Loucy (cell line): ENCODE measurements at regions not wholly inside any gene's neighbourhood (a gene's known extent, or its start where the extent isn't known, plus 50 kb on each side); places are given as distances from the start of the nearest gene placed in this dataset.

Experiments used
- H2AFZ ChIP-seq: fragments of 200-600 bp; sonication (generic); 2 replicates; pipeline ENCODE4 v1.6.0; 2016; ENCODE audit warnings: antibody characterized with exemption, mild to moderate bottlenecking, low read length, moderate library complexity
- H3F3A ChIP-seq: fragments of 200-600 bp; 2 replicates; pipeline ENCODE4 v1.6.0; 2016; ENCODE audit warnings: antibody characterized with exemption, low read depth, mild to moderate bottlenecking
- H3K27me3 ChIP-seq: fragments of 200-600 bp; sonication (generic); 2 replicates; pipeline ENCODE4 v1.6.1; 2014; ENCODE audit warnings: low read length, mild to moderate bottlenecking; ENCODE audit not compliant: insufficient read depth, poor library complexity, severe bottlenecking
- H3K36me3 ChIP-seq: fragments of 200-600 bp; sonication (generic); 2 replicates; pipeline ENCODE4 v1.6.1; 2016; ENCODE audit warnings: low read length; ENCODE audit not compliant: insufficient read depth
- H3K4me1 ChIP-seq: fragments of 200-600 bp; sonication (generic); 2 replicates; pipeline ENCODE4 v1.5.1; 2014; ENCODE audit warnings: low read length, mild to moderate bottlenecking; ENCODE audit not compliant: insufficient read depth, poor library complexity, severe bottlenecking
- H3K4me2 ChIP-seq: fragments of 200-600 bp; sonication (generic); 2 replicates; pipeline ENCODE4 v1.6.0; 2014; ENCODE audit warnings: antibody characterized with exemption, low read length, low read depth, mild to moderate bottlenecking; ENCODE audit not compliant: poor library complexity, severe bottlenecking
- H3K4me3 ChIP-seq: fragments of 200-600 bp; sonication (generic); 2 replicates; pipeline ENCODE4 v1.5.1; 2014; ENCODE audit warnings: low read length, mild to moderate bottlenecking, mixed read lengths; ENCODE audit not compliant: poor library complexity, severe bottlenecking
- H3K79me2 ChIP-seq: fragments of 200-600 bp; sonication (generic); 2 replicates; pipeline ENCODE4 v1.6.1; 2014; ENCODE audit warnings: low read length; ENCODE audit not compliant: insufficient read depth
- H3K9ac ChIP-seq: fragments of 200-600 bp; sonication (generic); 2 replicates; pipeline ENCODE4 v1.6.0; 2014; ENCODE audit warnings: mild to moderate bottlenecking, low read depth, low read length, moderate library complexity; ENCODE audit not compliant: poor library complexity, severe bottlenecking
- H3K9me2 ChIP-seq: fragments of 200-600 bp; sonication (generic); replicated peaks from 2 replicates; pipeline ENCODE4 v1.6.1; 2016; ENCODE audit warnings: low read depth, low read length, mixed read lengths
- H3K9me3 ChIP-seq: fragments of 200-600 bp; sonication (generic); 2 replicates; pipeline ENCODE4 v1.6.1; 2014; ENCODE audit warnings: mild to moderate bottlenecking, antibody characterized with exemption, low read length, low read depth; ENCODE audit not compliant: insufficient read depth
- H4K20me1 ChIP-seq: fragments of 200-600 bp; sonication (generic); 2 replicates; pipeline ENCODE4 v1.6.0; 2014; ENCODE audit warnings: antibody characterized with exemption, low read length, mild to moderate bottlenecking; ENCODE audit not compliant: insufficient read depth, poor library complexity, severe bottlenecking
- CTCF ChIP-seq: fragments of 200-600 bp; sonication (generic); conservative IDR thresholded peaks from 2 replicates; pipeline ENCODE4 v1.5.1; 2014; ENCODE audit warnings: mild to moderate bottlenecking, antibody characterized with exemption, low read length
- EZH2phosphoT487 ChIP-seq: fragments of 200-600 bp; IDR thresholded peaks from 2 replicates; pipeline ENCODE4 v1.6.1; 2018; ENCODE audit warnings: antibody characterized with exemption, mild to moderate bottlenecking, moderate library complexity, borderline replicate concordance

GRCh38 chr15:46580924-46581323 lies 946.1 kb downstream of the SQOR start:
- H4K20me1 ChIP-seq, result no peaks in the 10 kb centered on the region
- H3K79me2 ChIP-seq, result no peaks in the 10 kb centered on the region
- no peaks in the 10 kb centered on the region for H3K9me2 ChIP-seq
- no peak overlapping the region for H3K4me2 ChIP-seq
- H3K9ac ChIP-seq, result no peak overlapping the region
- H3K27me3 ChIP-seq, result no peaks in the 10 kb centered on the region
- no peaks in the 10 kb centered on the region for H3K4me1 ChIP-seq
- H3K36me3 ChIP-seq, result no peaks in the 10 kb centered on the region
- H3K4me3 ChIP-seq, result no peak overlapping the region
- TF ChIP-seq EZH2phosphoT487 (no peak), CTCF (no peak)
- H2AFZ ChIP-seq, result no peak overlapping the region
- no peaks in the 10 kb centered on the region for H3F3A ChIP-seq
- no peaks in the 10 kb centered on the region for H3K9me3 ChIP-seq

- H3K9me3 ChIP-seq, result no peaks in the 10 kb centered on the region; the same call in 1 of the 2 replicates
Observed at GRCh38 chr15:46589088-46589487, 954.3 kb downstream of the SQOR start.

GRCh38 chr15:46591462-46591861 lies 956.6 kb downstream of the SQOR start:
- no peaks in the 10 kb centered on the region for H3F3A ChIP-seq
- no peaks in the 10 kb centered on the region for H3K27me3 ChIP-seq
- no peaks in the 10 kb centered on the region for H4K20me1 ChIP-seq
- H3K4me3 ChIP-seq, result no peak overlapping the region
- H3K9ac ChIP-seq, result no peak overlapping the region
- H3K4me2 ChIP-seq, result no peak overlapping the region
- H3K9me3 ChIP-seq, result no peaks in the 10 kb centered on the region; the same call in 1 of the 2 replicates
- no peak for TF ChIP-seq CTCF
- TF ChIP-seq EZH2phosphoT487, result no peak
- H3K79me2 ChIP-seq, result no peaks in the 10 kb centered on the region
- no peaks in the 10 kb centered on the region for H3K36me3 ChIP-seq
- no peak overlapping the region for H2AFZ ChIP-seq
- no peaks in the 10 kb centered on the region for H3K4me1 ChIP-seq
- H3K9me2 ChIP-seq, result no peaks in the 10 kb centered on the region

More at GRCh38 chr15:46589088-46589487, 954.3 kb downstream of the SQOR start:
- H3K4me1 ChIP-seq, result no peaks in the 10 kb centered on the region
- no peaks in the 10 kb centered on the region for H3K79me2 ChIP-seq
- no peak overlapping the region for H2AFZ ChIP-seq
- H3K9ac ChIP-seq, result no peak overlapping the region
- no peaks in the 10 kb centered on the region for H3K9me2 ChIP-seq
- H4K20me1 ChIP-seq, result no peaks in the 10 kb centered on the region
- H3K4me2 ChIP-seq, result no peak overlapping the region
- TF ChIP-seq EZH2phosphoT487 (no peak), CTCF (no peak)
- no peaks in the 10 kb centered on the region for H3K36me3 ChIP-seq
- H3K4me3 ChIP-seq, result no peak overlapping the region
- no peaks in the 10 kb centered on the region for H3F3A ChIP-seq
- no peaks in the 10 kb centered on the region for H3K27me3 ChIP-seq
